HEK293 (cell line): ENCODE measurements at regions not wholly inside any gene's neighbourhood (a gene's known extent, or its start where the extent isn't known, plus 50 kb on each side); places are given as distances from the start of the nearest gene placed in this dataset.

ENCODE experiments used
- CTCF ChIP-seq: fragments of 450-650 bp; formaldehyde crosslinking; IDR thresholded peaks from 2 replicates; pipeline ENCODE4 v1.5.1; 2016; ENCODE audit warnings: missing biosample characterization, missing genetic modification characterization
- PBX3 ChIP-seq: sonication (generic); formaldehyde crosslinking; IDR thresholded peaks from 2 replicates; pipeline ENCODE4 v1.8.1; 2022; ENCODE audit warnings: mild to moderate bottlenecking, moderate library complexity, missing genetic modification reagents
- ZBTB1 ChIP-seq: fragments of 450-650 bp; formaldehyde crosslinking; IDR thresholded peaks from 2 replicates; pipeline ENCODE4 v1.5.1; 2016; ENCODE audit warnings: missing biosample characterization, missing genetic modification characterization
- ZBTB8A ChIP-seq: fragments of 450-650 bp; formaldehyde crosslinking; IDR thresholded peaks from 2 replicates; pipeline ENCODE4 v1.5.1; 2016; ENCODE audit warnings: missing biosample characterization, missing genetic modification characterization
- ZNF140 ChIP-seq: fragments of 450-650 bp; formaldehyde crosslinking; IDR thresholded peaks from 2 replicates; pipeline ENCODE4 v1.5.1; 2016; ENCODE audit warnings: missing biosample characterization, missing genetic modification characterization
- ZSCAN18 ChIP-seq: fragments of 450-650 bp; formaldehyde crosslinking; IDR thresholded peaks from 2 replicates; pipeline ENCODE4 v1.5.1; 2016; ENCODE audit warnings: missing biosample characterization, missing genetic modification characterization

- no peak for TF ChIP-seq CTCF
- no peak for TF ChIP-seq ZNF140 (tag by site-specific recombination)
- no peak for TF ChIP-seq PBX3 (CRISPR knock-in tag)
- TF ChIP-seq ZSCAN18 (tag by site-specific recombination), result no peak
- TF ChIP-seq ZBTB8A (tag by site-specific recombination), result no peak
- no peak for TF ChIP-seq ZBTB1 (tag by site-specific recombination)
These were observed 124.3 kb upstream of the LSAMP start for GRCh38 chr3:116569611-116570010.
